ENCODE measurements at regions not wholly inside any gene's neighbourhood (a gene's known extent, or its start where the extent isn't known, plus 50 kb on each side); places are given as distances from the start of the nearest gene placed in this dataset.

DNA sequence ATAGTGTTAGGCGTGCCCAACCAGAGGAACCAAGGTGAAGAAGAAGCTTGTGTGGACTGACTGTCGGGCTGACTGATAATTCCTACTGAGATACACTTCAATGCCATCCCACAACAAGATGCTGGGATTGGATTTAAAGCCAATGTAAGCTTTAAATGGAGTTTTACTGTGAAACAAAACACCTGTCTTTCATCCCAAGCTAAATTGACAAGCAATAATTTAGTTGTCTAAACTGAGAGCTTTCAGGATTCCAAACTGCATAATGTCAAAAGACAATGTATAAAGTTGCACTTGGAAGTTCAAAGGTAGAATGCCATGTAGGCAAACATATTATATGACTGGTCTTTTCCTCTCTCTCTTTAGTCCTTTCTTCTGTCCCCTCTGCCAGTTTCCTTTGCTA is 1025.3 kb upstream of the FANCL start:
- H3K4me3 ChIP-seq (ENCODE audit: low read depth in 1 of 2, low read length in 2 of 2), result no peak overlapping the region
- 90 to 91% methylated on average over 2 of the region's 2 CpGs for WGBS, 2 donors
- H3K4me1 ChIP-seq (ENCODE audit: control insufficient read depth in 2 of 2, insufficient read depth in 2 of 2, low read length in 1 of 2), result no peaks in the 10 kb centered on the region
- H3K9me3 ChIP-seq (ENCODE audit: control insufficient read depth in 2 of 2, insufficient read depth in 1 of 2, low read depth in 1 of 2, low read length in 1 of 2), result no peaks in the 10 kb centered on the region
- no peaks in the 10 kb centered on the region for H3K27me3 ChIP-seq (ENCODE audit: control insufficient read depth in 1 of 2, insufficient read depth in 2 of 2, low read length in 2 of 2)
- no peaks in the 10 kb centered on the region for H3K36me3 ChIP-seq (ENCODE audit: control insufficient read depth in 2 of 2, insufficient read depth in 2 of 2, low read length in 1 of 2)
- H3K27ac ChIP-seq (ENCODE audit: low read depth in 2 of 2, low read length in 1 of 2), result no peak overlapping the region

DNA sequence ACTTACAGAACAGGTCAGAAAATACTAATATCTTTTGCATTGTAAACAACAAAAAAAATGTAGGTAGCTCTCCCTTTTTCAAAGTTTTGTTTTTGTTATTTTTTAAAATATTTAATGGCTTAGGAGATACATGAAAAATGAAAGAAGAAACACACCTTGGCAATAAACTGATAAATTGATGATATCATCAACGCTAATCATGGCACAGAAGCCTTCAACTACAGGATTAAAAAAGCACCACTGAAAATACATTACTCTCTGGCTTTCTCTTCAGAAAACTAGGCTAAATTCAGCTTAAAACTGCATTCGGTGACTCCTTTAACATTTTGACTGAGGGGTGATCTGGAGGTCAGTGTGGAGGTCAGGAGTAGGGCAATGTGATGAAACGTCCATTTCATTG is 1018.8 kb upstream of the FANCL start:
- H3K27ac ChIP-seq (ENCODE audit: low read depth in 2 of 2, low read length in 1 of 2), result no peak overlapping the region
- H3K9me3 ChIP-seq (ENCODE audit: control insufficient read depth in 2 of 2, insufficient read depth in 1 of 2, low read depth in 1 of 2, low read length in 1 of 2), result no peaks in the 10 kb centered on the region
- no peaks in the 10 kb centered on the region for H3K36me3 ChIP-seq (ENCODE audit: control insufficient read depth in 2 of 2, insufficient read depth in 2 of 2, low read length in 1 of 2)
- no peaks in the 10 kb centered on the region for H3K27me3 ChIP-seq (ENCODE audit: control insufficient read depth in 1 of 2, insufficient read depth in 2 of 2, low read length in 2 of 2)
- WGBS, 2 donors, result 65 to 67% methylated on average over 3 of the region's 3 CpGs
- H3K4me1 ChIP-seq (ENCODE audit: control insufficient read depth in 2 of 2, insufficient read depth in 2 of 2, low read length in 1 of 2), result no peaks in the 10 kb centered on the region
- no peak overlapping the region for H3K4me3 ChIP-seq (ENCODE audit: low read depth in 1 of 2, low read length in 2 of 2)

DNA sequence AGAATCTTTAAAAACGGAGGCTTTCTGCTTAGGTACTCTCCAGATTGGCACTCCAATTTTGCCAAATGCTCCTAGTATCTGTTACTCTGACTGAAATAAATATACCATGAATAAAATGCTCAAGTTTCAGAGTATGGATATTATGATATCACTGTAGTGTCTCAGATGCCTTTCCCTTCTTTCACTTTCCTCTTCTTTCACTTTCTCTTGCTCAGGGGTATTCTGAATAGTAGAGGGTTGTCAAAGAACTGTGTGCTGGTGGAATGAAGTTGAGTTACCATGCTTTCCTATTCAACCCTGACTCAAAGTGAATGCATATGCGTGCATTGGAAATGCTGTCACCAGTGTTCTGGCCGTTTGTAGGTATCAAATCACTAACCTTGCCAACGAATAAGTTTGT is 1015.2 kb upstream of the FANCL start:
- H3K36me3 ChIP-seq (ENCODE audit: control insufficient read depth in 2 of 2, insufficient read depth in 2 of 2, low read length in 1 of 2), result no peaks in the 10 kb centered on the region
- no peak overlapping the region for H3K4me3 ChIP-seq (ENCODE audit: low read depth in 1 of 2, low read length in 2 of 2)
- WGBS, 2 donors, result 69 to 80% methylated on average over 4 of the region's 4 CpGs
- no peaks in the 10 kb centered on the region for H3K4me1 ChIP-seq (ENCODE audit: control insufficient read depth in 2 of 2, insufficient read depth in 2 of 2, low read length in 1 of 2)
- H3K9me3 ChIP-seq (ENCODE audit: control insufficient read depth in 2 of 2, insufficient read depth in 1 of 2, low read depth in 1 of 2, low read length in 1 of 2), result no peaks in the 10 kb centered on the region
- H3K27me3 ChIP-seq (ENCODE audit: control insufficient read depth in 1 of 2, insufficient read depth in 2 of 2, low read length in 2 of 2), result no peaks in the 10 kb centered on the region
- H3K27ac ChIP-seq (ENCODE audit: low read depth in 2 of 2, low read length in 1 of 2), result no peak overlapping the region

DNA sequence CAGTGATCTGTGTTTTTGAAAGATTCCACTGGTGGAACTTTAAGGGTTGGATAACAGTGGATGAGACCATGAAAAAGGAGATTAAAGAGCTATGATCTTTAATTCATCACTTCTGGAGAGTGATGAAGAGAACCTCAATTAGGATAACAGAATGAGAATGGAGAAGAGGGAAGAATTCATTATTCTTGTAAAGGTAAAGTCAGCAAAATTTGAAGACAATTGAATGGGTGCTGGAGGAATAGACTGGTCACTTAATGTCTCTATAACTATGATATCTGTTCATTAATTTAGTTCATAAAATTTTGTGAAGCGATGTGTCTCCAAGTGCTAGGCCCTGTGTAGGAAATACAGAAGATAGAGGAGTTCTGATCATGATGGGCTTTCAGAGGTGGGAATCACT is 1013.2 kb upstream of the FANCL start:
- Histone ChIP-seq H3K27me3 (ENCODE audit: control insufficient read depth in 1 of 2, insufficient read depth in 2 of 2, low read length in 2 of 2) (no peaks in the 10 kb centered on the region), H3K27ac (ENCODE audit: low read depth in 2 of 2, low read length in 1 of 2) (no peak overlapping the region), H3K9me3 (ENCODE audit: control insufficient read depth in 2 of 2, insufficient read depth in 1 of 2, low read depth in 1 of 2, low read length in 1 of 2) (no peaks in the 10 kb centered on the region), H3K4me3 (ENCODE audit: low read depth in 1 of 2, low read length in 2 of 2) (no peak overlapping the region), H3K36me3 (ENCODE audit: control insufficient read depth in 2 of 2, insufficient read depth in 2 of 2, low read length in 1 of 2) (no peaks in the 10 kb centered on the region), H3K4me1 (ENCODE audit: control insufficient read depth in 2 of 2, insufficient read depth in 2 of 2, low read length in 1 of 2) (no peaks in the 10 kb centered on the region)
- 93 to 100% methylated on average over 1 of the region's 1 CpG for WGBS, 2 donors

DNA sequence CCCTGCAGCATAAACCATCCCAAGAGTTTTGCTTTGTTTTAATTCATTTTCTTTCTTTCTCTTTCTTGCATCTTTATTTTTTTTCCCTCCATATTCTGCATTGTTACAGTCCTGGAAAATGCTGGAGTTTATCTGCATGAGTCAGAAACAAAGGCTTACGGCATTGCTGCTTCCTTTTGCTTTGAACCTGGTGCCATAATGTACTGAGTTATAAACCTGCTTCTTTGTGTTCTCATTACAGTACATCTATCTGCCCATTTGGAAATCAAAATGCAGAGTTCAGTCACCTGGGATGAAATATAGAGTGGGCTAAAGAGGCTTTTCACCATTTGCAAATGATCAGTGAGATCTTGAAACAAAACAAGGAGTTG is 1009.2 kb upstream of the FANCL start:
- 23 to 36% methylated on average over 1 of the region's 1 CpG for WGBS, 2 donors
- Histone ChIP-seq H3K27me3 (ENCODE audit: control insufficient read depth in 1 of 2, insufficient read depth in 2 of 2, low read length in 2 of 2) (no peaks in the 10 kb centered on the region), H3K4me1 (ENCODE audit: control insufficient read depth in 2 of 2, insufficient read depth in 2 of 2, low read length in 1 of 2) (no peaks in the 10 kb centered on the region), H3K36me3 (ENCODE audit: control insufficient read depth in 2 of 2, insufficient read depth in 2 of 2, low read length in 1 of 2) (no peaks in the 10 kb centered on the region), H3K4me3 (ENCODE audit: low read depth in 1 of 2, low read length in 2 of 2) (no peak overlapping the region), H3K9me3 (ENCODE audit: control insufficient read depth in 2 of 2, insufficient read depth in 1 of 2, low read depth in 1 of 2, low read length in 1 of 2) (no peaks in the 10 kb centered on the region), H3K27ac (ENCODE audit: low read depth in 2 of 2, low read length in 1 of 2) (no peak overlapping the region)

DNA sequence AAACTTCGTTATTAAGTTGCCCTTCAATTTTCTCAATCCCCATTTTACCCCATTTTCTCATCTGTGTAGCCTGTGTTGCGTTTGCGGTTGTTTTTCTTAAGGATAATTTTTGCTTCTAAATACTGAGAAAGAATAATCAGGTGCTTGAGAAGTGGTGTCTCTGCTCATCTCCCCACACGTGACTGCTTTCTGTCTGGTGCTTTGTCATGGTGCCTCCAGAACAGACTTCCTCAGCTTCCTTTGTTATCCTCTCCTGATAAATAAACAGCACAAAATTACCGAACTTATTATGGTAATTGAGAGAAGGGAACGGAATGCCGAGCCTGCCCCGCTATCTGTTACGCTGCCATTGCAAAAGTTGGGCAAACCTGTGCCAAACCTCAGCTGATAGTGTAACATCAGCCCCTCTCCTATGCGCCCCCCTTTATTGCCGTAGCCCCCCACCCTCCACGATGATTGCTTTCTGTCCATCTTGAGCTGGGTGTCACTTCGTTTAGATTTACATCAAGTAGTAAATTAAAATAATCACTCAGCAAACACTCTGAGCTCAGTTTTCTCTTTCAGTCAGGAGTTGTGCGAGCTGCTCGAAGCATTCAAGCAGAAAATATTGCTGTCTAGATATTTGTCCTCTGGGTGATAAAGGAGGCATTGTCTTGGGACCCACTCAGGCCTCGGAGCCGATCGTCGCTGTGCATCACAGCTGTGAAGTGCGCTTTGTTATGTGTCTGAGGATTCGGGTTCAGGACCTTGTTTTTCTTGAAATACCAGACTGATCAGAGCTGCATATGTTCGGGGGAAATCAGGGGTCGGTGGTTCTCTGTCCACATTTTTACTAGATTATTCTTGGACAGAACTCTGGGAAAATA is 1008.5 kb upstream of the FANCL start:
- H3K4me1 ChIP-seq (ENCODE audit: control insufficient read depth in 2 of 2, insufficient read depth in 2 of 2, low read length in 1 of 2), result no peaks in the 10 kb centered on the region
- no peaks in the 10 kb centered on the region for H3K27me3 ChIP-seq (ENCODE audit: control insufficient read depth in 1 of 2, insufficient read depth in 2 of 2, low read length in 2 of 2)
- H3K9me3 ChIP-seq (ENCODE audit: control insufficient read depth in 2 of 2, insufficient read depth in 1 of 2, low read depth in 1 of 2, low read length in 1 of 2), result no peaks in the 10 kb centered on the region
- H3K27ac ChIP-seq (ENCODE audit: low read depth in 2 of 2, low read length in 1 of 2), result no peak overlapping the region
- H3K36me3 ChIP-seq (ENCODE audit: control insufficient read depth in 2 of 2, insufficient read depth in 2 of 2, low read length in 1 of 2), result no peaks in the 10 kb centered on the region
- WGBS, 2 donors, result 52% methylated on average over 23 of the region's 23 CpGs
- no peak overlapping the region for H3K4me3 ChIP-seq (ENCODE audit: low read depth in 1 of 2, low read length in 2 of 2)

DNA sequence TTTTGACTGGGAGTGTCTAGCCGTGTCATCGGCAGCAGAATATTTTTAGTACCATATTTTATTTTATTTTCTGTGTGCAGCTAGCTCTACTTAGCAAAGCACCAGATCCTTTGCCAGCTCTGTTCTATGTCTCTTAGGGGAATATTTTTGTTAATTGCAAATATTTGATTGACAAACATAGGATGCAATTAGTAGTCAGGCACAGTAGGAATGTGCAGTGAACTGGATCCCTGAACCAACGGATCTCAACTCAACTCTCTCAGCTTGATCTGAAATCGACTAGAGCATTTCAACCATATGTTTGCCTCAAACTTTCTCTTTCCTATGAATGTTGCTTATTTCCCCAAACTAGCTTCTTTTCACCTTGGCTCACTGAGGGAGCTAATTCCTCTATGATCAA is 998.0 kb upstream of the FANCL start:
- H3K9me3 ChIP-seq (ENCODE audit: control insufficient read depth in 2 of 2, insufficient read depth in 1 of 2, low read depth in 1 of 2, low read length in 1 of 2), result no peaks in the 10 kb centered on the region
- no peaks in the 10 kb centered on the region for H3K27me3 ChIP-seq (ENCODE audit: control insufficient read depth in 1 of 2, insufficient read depth in 2 of 2, low read length in 2 of 2)
- no peaks in the 10 kb centered on the region for H3K36me3 ChIP-seq (ENCODE audit: control insufficient read depth in 2 of 2, insufficient read depth in 2 of 2, low read length in 1 of 2)
- no peak overlapping the region for H3K4me3 ChIP-seq (ENCODE audit: low read depth in 1 of 2, low read length in 2 of 2)
- no peak overlapping the region for H3K27ac ChIP-seq (ENCODE audit: low read depth in 2 of 2, low read length in 1 of 2)
- no peaks in the 10 kb centered on the region for H3K4me1 ChIP-seq (ENCODE audit: control insufficient read depth in 2 of 2, insufficient read depth in 2 of 2, low read length in 1 of 2)
- 58 to 68% methylated on average over 4 of the region's 4 CpGs for WGBS, 2 donors

DNA sequence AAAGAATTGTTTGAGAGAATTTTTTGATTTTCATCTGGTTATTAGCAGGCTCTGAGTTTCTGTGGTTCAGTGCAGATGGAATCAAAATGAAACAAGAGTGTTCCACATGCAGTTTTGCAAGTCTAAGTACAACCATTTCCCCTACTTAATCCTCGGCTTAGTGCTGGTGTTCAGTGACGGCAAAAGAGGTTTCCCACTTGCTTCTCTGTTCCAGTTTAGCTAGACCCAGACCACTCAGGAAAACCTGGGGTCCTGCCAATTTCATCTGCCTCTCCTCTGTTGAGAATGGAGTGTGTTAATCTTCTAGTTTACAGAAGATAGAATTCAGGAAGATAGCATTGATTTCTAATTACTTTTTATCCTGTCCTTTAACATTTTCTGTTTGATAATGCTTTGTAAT is 996.2 kb upstream of the FANCL start:
- WGBS, 2 donors, result 63 to 72% methylated on average over 2 of the region's 2 CpGs
- H3K27ac ChIP-seq (ENCODE audit: low read depth in 2 of 2, low read length in 1 of 2), result no peak overlapping the region
- no peaks in the 10 kb centered on the region for H3K4me1 ChIP-seq (ENCODE audit: control insufficient read depth in 2 of 2, insufficient read depth in 2 of 2, low read length in 1 of 2)
- no peaks in the 10 kb centered on the region for H3K27me3 ChIP-seq (ENCODE audit: control insufficient read depth in 1 of 2, insufficient read depth in 2 of 2, low read length in 2 of 2)
- H3K4me3 ChIP-seq (ENCODE audit: low read depth in 1 of 2, low read length in 2 of 2), result no peak overlapping the region
- no peaks in the 10 kb centered on the region for H3K36me3 ChIP-seq (ENCODE audit: control insufficient read depth in 2 of 2, insufficient read depth in 2 of 2, low read length in 1 of 2)
- H3K9me3 ChIP-seq (ENCODE audit: control insufficient read depth in 2 of 2, insufficient read depth in 1 of 2, low read depth in 1 of 2, low read length in 1 of 2), result no peaks in the 10 kb centered on the region

DNA sequence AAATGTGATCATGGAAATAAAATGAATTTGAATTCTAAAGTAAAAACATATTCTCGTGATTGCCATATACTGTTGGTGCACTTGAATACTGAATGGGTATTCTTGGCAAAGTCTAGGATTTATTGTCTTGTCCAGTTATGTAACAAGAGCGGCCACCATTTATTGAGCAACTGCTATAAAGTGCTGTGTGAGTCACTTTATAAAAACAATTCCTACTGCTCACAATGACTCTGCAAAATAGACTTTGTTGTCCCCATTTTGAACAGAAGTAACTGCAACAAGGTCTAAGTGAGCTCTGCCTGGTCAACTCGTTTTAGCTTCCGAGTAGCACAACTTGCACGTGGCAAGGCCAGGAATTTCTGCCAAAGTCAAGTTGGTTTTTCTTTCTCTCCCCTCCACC is 995.6 kb upstream of the FANCL start:
- Histone ChIP-seq H3K4me3 (ENCODE audit: low read depth in 1 of 2, low read length in 2 of 2) (no peak overlapping the region), H3K27ac (ENCODE audit: low read depth in 2 of 2, low read length in 1 of 2) (no peak overlapping the region), H3K27me3 (ENCODE audit: control insufficient read depth in 1 of 2, insufficient read depth in 2 of 2, low read length in 2 of 2) (no peaks in the 10 kb centered on the region), H3K9me3 (ENCODE audit: control insufficient read depth in 2 of 2, insufficient read depth in 1 of 2, low read depth in 1 of 2, low read length in 1 of 2) (no peaks in the 10 kb centered on the region), H3K36me3 (ENCODE audit: control insufficient read depth in 2 of 2, insufficient read depth in 2 of 2, low read length in 1 of 2) (no peaks in the 10 kb centered on the region), H3K4me1 (ENCODE audit: control insufficient read depth in 2 of 2, insufficient read depth in 2 of 2, low read length in 1 of 2) (no peaks in the 10 kb centered on the region)
- WGBS, 2 donors, result 81 to 84% methylated on average over 5 of the region's 5 CpGs

DNA sequence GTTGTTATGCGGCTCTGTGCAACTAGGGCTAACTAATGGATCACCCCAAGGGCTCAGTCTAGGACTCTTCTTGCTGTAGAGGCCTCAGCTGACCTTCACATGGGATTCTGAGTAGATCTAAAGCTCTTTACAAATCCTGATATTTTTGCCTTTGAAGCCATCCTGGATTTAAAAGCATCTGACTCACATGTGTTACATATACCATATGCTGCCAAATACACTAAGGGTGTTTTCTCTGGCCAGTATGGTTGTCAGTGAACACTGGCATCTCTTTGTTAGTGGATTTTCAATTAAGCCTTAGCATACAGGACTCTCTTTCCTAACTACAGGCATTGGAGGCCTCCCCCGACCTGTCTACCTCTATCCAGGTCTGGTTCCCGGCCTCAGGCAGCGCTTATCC is 992.8 kb upstream of the FANCL start:
- H3K27ac ChIP-seq (ENCODE audit: low read depth in 2 of 2, low read length in 1 of 2), result no peak overlapping the region
- 59 to 74% methylated on average over 4 of the region's 4 CpGs for WGBS, 2 donors
- no peak overlapping the region for H3K4me3 ChIP-seq (ENCODE audit: low read depth in 1 of 2, low read length in 2 of 2)

More for the DNA sequence above, 992.8 kb upstream of the FANCL start:
- H3K4me1 ChIP-seq (ENCODE audit: control insufficient read depth in 2 of 2, insufficient read depth in 2 of 2, low read length in 1 of 2), result no peaks in the 10 kb centered on the region
- H3K9me3 ChIP-seq (ENCODE audit: control insufficient read depth in 2 of 2, insufficient read depth in 1 of 2, low read depth in 1 of 2, low read length in 1 of 2), result no peaks in the 10 kb centered on the region
- no peaks in the 10 kb centered on the region for H3K27me3 ChIP-seq (ENCODE audit: control insufficient read depth in 1 of 2, insufficient read depth in 2 of 2, low read length in 2 of 2)
- no peaks in the 10 kb centered on the region for H3K36me3 ChIP-seq (ENCODE audit: control insufficient read depth in 2 of 2, insufficient read depth in 2 of 2, low read length in 1 of 2)
